Spleen (tissue), 11 donors: ENCODE measurements at regions not wholly inside any gene's neighbourhood (a gene's known extent, or its start where the extent isn't known, plus 50 kb on each side); places are given as distances from the start of the nearest gene placed in this dataset.

Experiments
- DNase-seq: peaks from one replicate; pipeline ENCODE4 v3.0.0-alpha.2; 2020
- H3K27ac ChIP-seq, 8 donors: fragments of 200-600 bp; sonication (generic) in 7 of 8; 1 replicate in 4 of 8; 2 replicates in 4 of 8; pipeline versions ENCODE4 v1.5.0 to v1.8.0; 2016 to 2021; ENCODE audit warnings: inconsistent platforms in 4 of 8, mild to moderate bottlenecking in 4 of 8, moderate library complexity in 1 of 8
- H3K27me3 ChIP-seq, 7 donors: fragments of 200-600 bp; sonication (generic) in 6 of 7; replicated peaks in 1 of 7; 1 replicate in 4 of 7; 2 replicates in 3 of 7; pipeline versions ENCODE4 v1.5.0 to v1.8.0; 2016 to 2021; ENCODE audit warnings: inconsistent platforms in 3 of 7, mild to moderate bottlenecking in 1 of 7
- H3K36me3 ChIP-seq, 6 donors: fragments of 200-600 bp; sonication (generic) in 5 of 6; 1 replicate in 4 of 6; 2 replicates in 2 of 6; pipeline versions ENCODE4 v1.5.0 to v1.8.0; 2016 to 2021; ENCODE audit warnings: inconsistent platforms in 2 of 6
- H3K4me1 ChIP-seq, 6 donors: fragments of 200-600 bp; sonication (generic) in 5 of 6; 1 replicate in 3 of 6; 2 replicates in 3 of 6; pipeline versions ENCODE4 v1.5.0 to v1.8.0; 2016 to 2021; ENCODE audit warnings: inconsistent platforms in 3 of 6
- H3K4me3 ChIP-seq, 8 donors: fragments of 200-600 bp; sonication (generic) in 7 of 8; 1 replicate in 4 of 8; 2 replicates in 4 of 8; pipeline versions ENCODE4 v1.5.0 to v1.8.0; 2016 to 2021; ENCODE audit warnings: inconsistent platforms in 4 of 8, mild to moderate bottlenecking in 4 of 8, moderate library complexity in 2 of 8
- H3K9me3 ChIP-seq, 8 donors: fragments of 200-600 bp; sonication (generic) in 7 of 8; 1 replicate in 4 of 8; 2 replicates in 4 of 8; pipeline versions ENCODE4 v1.5.0 to v1.8.0; 2016 to 2021; ENCODE audit warnings: inconsistent platforms in 4 of 8
- CTCF ChIP-seq, 11 experiments: fragments of 200-600 bp in 7 of 11; fragments of 450-650 bp in 4 of 11; sonication (generic) in 4 of 11; IDR thresholded peaks in 8 of 11; conservative IDR thresholded peaks in 3 of 11; 1 replicate in 7 of 11; 2 replicates in 4 of 11; pipeline versions ENCODE4 v1.4.0 to v1.8.0; 2016 to 2021; ENCODE audit warnings: antibody characterized with exemption in 11 of 11, inconsistent platforms in 4 of 11, mild to moderate bottlenecking in 1 of 11
- POLR2A ChIP-seq, 3 donors: fragments of 450-650 bp; IDR thresholded peaks; one replicate each; pipeline ENCODE4 v1.5.1; 2017; ENCODE audit warnings: antibody characterized with exemption in 3 of 3, mild to moderate bottlenecking in 1 of 3
- POLR2AphosphoS5 ChIP-seq, 3 donors: sonication (generic); formaldehyde crosslinking; IDR thresholded peaks; one replicate each; pipeline ENCODE4 v1.5.1; 2017; ENCODE audit warnings: antibody characterized with exemption in 3 of 3
- WGBS, 5 donors: extraction: QIAGEN DNeasy Blood & Tissue Kit in 3 of 5; methylation state at CpG; one replicate each; pipeline versions ENCODE4 v1.1.5 to v1.1.7; 2013 to 2018; 5-methylcytosine and 5-hydroxymethylcytosine counted together
- intact Hi-C: fragments of 100-400 bp; cut with DNase I; formaldehyde crosslinking; loops from one replicate; pipeline ENCODE4 v1.15.0; 2023; ENCODE audit warnings: low total_unique reads
- donor health status: healthy with polysubstance abuse.
- donor health status: DM: no; HTN: no; CAD: no; lungs with moderate emphysema.
- donor health status: DM: no; HTN: no; CAD: no.
- donor health status: Bipolar disorder and iron deficiency.
- donor health status: healthy.
- donor health status: DM: no; HTN: no; CAD: no.
- donor health status: DM: yes; HTN: yes; CAD: no.

- WGBS, 5 donors: 71 to 86% (median 76%) methylated on average over 1 of the region's 1 CpG
- Histone ChIP-seq H3K4me1 (no peaks in the 10 kb centered on the region), H3K36me3 (no peaks in the 10 kb centered on the region), H3K4me3 (no peak overlapping the region), H3K27me3 (no peaks in the 10 kb centered on the region), H3K9me3 (no peaks in the 10 kb centered on the region), H3K27ac (no peak overlapping the region)
- intact Hi-C loops: no loop called here
- no peak for DNase-seq
- TF ChIP-seq POLR2A (IDR thresholded peaks at IDR 0.05): no peak
- TF ChIP-seq POLR2AphosphoS5 (IDR thresholded peaks at IDR 0.05): no peak
- TF ChIP-seq CTCF (IDR thresholded peaks at IDR 0.05 in 8 of 11, conservative IDR thresholded peaks at IDR 0.05 in 3 of 11): no peak
These were observed 92.6 kb downstream of the OR2K2 start for GRCh38 chr9:111237447-111237846.

GRCh38 chr9:111236332-111236731 is 93.7 kb downstream of the OR2K2 start:
- no peak overlapping the region for H3K27ac ChIP-seq
- intact Hi-C loops: no loop called here
- 58 to 83% (median 62%) methylated on average over 2 of the region's 2 CpGs for WGBS, 5 donors
- no peaks in the 10 kb centered on the region for H3K27me3 ChIP-seq
- H3K4me1 ChIP-seq: no peaks in the 10 kb centered on the region
- H3K9me3 ChIP-seq: no peaks in the 10 kb centered on the region
- no peaks in the 10 kb centered on the region for H3K36me3 ChIP-seq
- no peak for DNase-seq
- H3K4me3 ChIP-seq: no peak overlapping the region
- no peak for TF ChIP-seq POLR2A (IDR thresholded peaks at IDR 0.05)

GRCh38 chr9:111233963-111234362 is 96.1 kb downstream of the OR2K2 start:
- WGBS, 5 donors: 78 to 90% (median 88%) methylated on average over 3 of the region's 3 CpGs
- no peaks in the 10 kb centered on the region for H3K4me1 ChIP-seq

GRCh38 chr9:111232997-111233790 is 96.8 kb downstream of the OR2K2 start:
- TF ChIP-seq CTCF (IDR thresholded peaks at IDR 0.05 in 8 of 11, conservative IDR thresholded peaks at IDR 0.05 in 3 of 11) (no peak), POLR2A (IDR thresholded peaks at IDR 0.05) (no peak), POLR2AphosphoS5 (IDR thresholded peaks at IDR 0.05) (no peak)
- Histone ChIP-seq H3K9me3 (no peaks in the 10 kb centered on the region), H3K4me1 (no peaks in the 10 kb centered on the region), H3K27me3 (no peaks in the 10 kb centered on the region), H3K4me3 (no peak overlapping the region), H3K27ac (no peak overlapping the region), H3K36me3 (no peaks in the 10 kb centered on the region)
- intact Hi-C loops: no loop called here
- DNase-seq: no peak
- WGBS, 5 donors: 59 to 77% (median 66%) methylated on average over 8 of the region's 8 CpGs

More at GRCh38 chr9:111233963-111234362, 96.1 kb downstream of the OR2K2 start:
- Histone ChIP-seq H3K27ac (no peak overlapping the region), H3K4me3 (no peak overlapping the region), H3K36me3 (no peaks in the 10 kb centered on the region), H3K27me3 (no peaks in the 10 kb centered on the region), H3K9me3 (no peaks in the 10 kb centered on the region)
- DNase-seq: no peak
- TF ChIP-seq POLR2A (IDR thresholded peaks at IDR 0.05): no peak
- intact Hi-C loops: no loop called here

- Histone ChIP-seq H3K36me3 (no peaks in the 10 kb centered on the region), H3K27me3 (no peaks in the 10 kb centered on the region), H3K27ac (no peak overlapping the region), H3K4me3 (no peak overlapping the region), H3K4me1 (no peaks in the 10 kb centered on the region), H3K9me3 (no peaks in the 10 kb centered on the region)
- 78 to 96% (median 93%) methylated on average over 3 of the region's 3 CpGs for WGBS, 5 donors
- no peak for DNase-seq
- no peak for TF ChIP-seq POLR2A (IDR thresholded peaks at IDR 0.05)
- TF ChIP-seq CTCF (IDR thresholded peaks at IDR 0.05 in 8 of 11, conservative IDR thresholded peaks at IDR 0.05 in 3 of 11): no peak
- no peak for TF ChIP-seq POLR2AphosphoS5 (IDR thresholded peaks at IDR 0.05)
- intact Hi-C loops: no loop called here
These were observed 98.0 kb downstream of the OR2K2 start for GRCh38 chr9:111231801-111232580.
